ENCODE measurements at regions not wholly inside any gene's neighbourhood (a gene's known extent, or its start where the extent isn't known, plus 50 kb on each side); places are given as distances from the start of the nearest gene placed in this dataset.
A peak's percentile ranks its signal among the peaks of the same experiment; 100 is the strongest.

DNA sequence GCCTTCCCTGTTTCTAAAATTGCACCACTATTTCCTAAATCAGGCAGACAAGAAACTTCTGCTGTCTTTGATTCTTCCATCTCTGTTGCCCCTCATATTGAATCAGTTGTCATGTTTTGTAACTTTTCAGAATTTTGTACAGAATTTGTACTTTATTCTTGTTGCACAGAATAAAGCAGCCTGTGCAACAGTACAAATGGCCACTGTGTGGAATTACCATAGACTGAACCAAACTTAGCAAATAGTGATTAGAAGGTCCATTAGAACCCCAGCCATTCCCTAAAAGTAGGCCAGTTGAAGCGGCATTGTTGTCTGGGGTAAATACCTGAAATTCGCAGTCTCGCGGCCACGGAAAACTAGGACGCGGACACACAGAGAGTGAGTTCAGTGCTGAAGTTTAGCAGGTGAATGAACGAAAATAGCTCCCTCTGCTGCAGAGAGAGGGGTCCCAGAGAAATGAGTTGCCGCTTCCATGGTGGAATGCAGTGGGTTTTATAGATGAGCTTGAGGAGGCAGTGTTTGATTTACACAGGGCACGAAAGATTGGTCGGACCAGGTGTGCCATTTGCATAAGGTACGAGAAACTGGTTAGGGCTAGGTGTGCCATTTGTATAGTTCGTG is 71.8 kb downstream of the C4orf33 start:
- Histone ChIP-seq H3K36me3 (ENCODE audit: control insufficient read depth, low read depth, low read length) (no peaks in the 10 kb centered on the region), H3K4me1 (ENCODE audit: control insufficient read depth, low read depth, low read length) (peaks cover 4% of the 10 kb centered on the region), H3K4me3 (ENCODE audit: low read length) (peak overlapping the region; percentile 28), H3K27me3 (ENCODE audit: control insufficient read depth, insufficient read depth, low read length) (no peaks in the 10 kb centered on the region), H3K27ac (ENCODE audit: low read length) (no peak overlapping the region), H3K9me3 (ENCODE audit: control insufficient read depth, low read depth, low read length) (no peaks in the 10 kb centered on the region), H3K9ac (ENCODE audit: low read length) (no peak overlapping the region)

DNA sequence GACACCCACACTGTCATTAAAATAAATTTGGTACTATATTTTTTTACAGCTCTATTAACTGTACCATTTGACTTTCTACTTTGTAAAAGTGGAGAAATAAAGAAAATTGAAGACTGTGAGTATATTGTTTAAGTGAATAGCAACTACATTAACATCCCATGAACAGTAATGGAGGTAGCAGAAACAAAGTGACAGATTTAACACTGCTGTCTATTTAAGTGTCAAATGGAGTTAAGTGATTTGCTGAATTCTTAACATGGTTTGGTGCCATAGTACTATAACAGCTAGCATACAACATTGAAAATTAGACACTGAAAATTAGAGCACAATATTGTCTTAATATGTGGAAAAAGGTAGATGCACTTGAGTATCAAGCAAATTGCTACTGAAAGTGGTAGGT is 76.2 kb downstream of the C4orf33 start:
- H3K4me1 ChIP-seq (ENCODE audit: control insufficient read depth, low read depth, low read length), result no peaks in the 10 kb centered on the region
- H3K36me3 ChIP-seq (ENCODE audit: control insufficient read depth, low read depth, low read length), result no peaks in the 10 kb centered on the region
- no peak overlapping the region for H3K4me3 ChIP-seq (ENCODE audit: low read length)
- no peaks in the 10 kb centered on the region for H3K9me3 ChIP-seq (ENCODE audit: control insufficient read depth, low read depth, low read length)
- no peak overlapping the region for H3K9ac ChIP-seq (ENCODE audit: low read length)
- H3K27ac ChIP-seq (ENCODE audit: low read length), result no peak overlapping the region
- no peaks in the 10 kb centered on the region for H3K27me3 ChIP-seq (ENCODE audit: control insufficient read depth, insufficient read depth, low read length)

DNA sequence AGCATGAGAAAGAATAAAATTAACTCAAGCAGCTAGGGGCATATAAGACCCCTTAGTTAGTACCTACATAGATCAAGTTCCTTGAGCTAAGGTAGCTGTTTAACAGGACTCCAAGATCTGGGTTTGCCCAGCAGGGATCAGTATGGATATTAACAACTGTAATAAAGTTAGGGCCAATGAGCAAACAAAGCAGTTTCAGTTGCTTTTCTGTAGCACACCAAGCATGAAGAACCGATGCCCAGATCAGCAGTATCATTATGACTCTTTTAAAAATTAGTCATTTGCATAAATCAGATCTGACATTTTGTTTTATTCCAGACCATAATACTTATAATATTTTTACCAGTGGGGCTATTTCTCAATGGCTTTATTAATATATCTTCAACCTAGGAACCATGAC is 80.9 kb downstream of the C4orf33 start:
- H3K27ac ChIP-seq (ENCODE audit: low read length), result no peak overlapping the region
- H3K4me3 ChIP-seq (ENCODE audit: low read length), result no peak overlapping the region
- no peaks in the 10 kb centered on the region for H3K9me3 ChIP-seq (ENCODE audit: control insufficient read depth, low read depth, low read length)
- H3K27me3 ChIP-seq (ENCODE audit: control insufficient read depth, insufficient read depth, low read length), result no peaks in the 10 kb centered on the region
- no peak overlapping the region for H3K9ac ChIP-seq (ENCODE audit: low read length)
- H3K36me3 ChIP-seq (ENCODE audit: control insufficient read depth, low read depth, low read length), result no peaks in the 10 kb centered on the region
- H3K4me1 ChIP-seq (ENCODE audit: control insufficient read depth, low read depth, low read length), result no peaks in the 10 kb centered on the region

DNA sequence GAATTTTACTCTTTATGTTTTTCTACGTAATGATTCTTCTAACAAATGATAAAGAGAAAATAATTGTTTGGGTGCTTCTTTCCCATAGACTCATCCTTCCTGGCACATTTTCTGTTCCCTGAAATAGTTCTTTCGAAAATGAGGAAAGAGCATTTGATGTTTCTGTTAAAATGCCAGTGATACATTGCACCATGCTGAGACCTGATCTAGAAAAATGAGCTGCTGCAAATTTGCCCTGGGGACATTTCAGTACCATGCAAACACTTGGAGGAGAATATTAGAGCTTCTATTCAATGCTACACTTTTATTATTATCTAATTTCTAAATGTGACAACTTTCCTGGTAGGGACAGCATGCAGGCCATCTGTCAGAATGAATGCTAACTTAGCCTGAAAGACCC is 83.3 kb downstream of the C4orf33 start:
- H3K27me3 ChIP-seq (ENCODE audit: control insufficient read depth, insufficient read depth, low read length), result no peaks in the 10 kb centered on the region
- H3K27ac ChIP-seq (ENCODE audit: low read length), result no peak overlapping the region
- no peak overlapping the region for H3K4me3 ChIP-seq (ENCODE audit: low read length)
- H3K4me1 ChIP-seq (ENCODE audit: control insufficient read depth, low read depth, low read length), result no peaks in the 10 kb centered on the region
- H3K9me3 ChIP-seq (ENCODE audit: control insufficient read depth, low read depth, low read length), result no peaks in the 10 kb centered on the region
- no peaks in the 10 kb centered on the region for H3K36me3 ChIP-seq (ENCODE audit: control insufficient read depth, low read depth, low read length)
- H3K9ac ChIP-seq (ENCODE audit: low read length), result no peak overlapping the region

DNA sequence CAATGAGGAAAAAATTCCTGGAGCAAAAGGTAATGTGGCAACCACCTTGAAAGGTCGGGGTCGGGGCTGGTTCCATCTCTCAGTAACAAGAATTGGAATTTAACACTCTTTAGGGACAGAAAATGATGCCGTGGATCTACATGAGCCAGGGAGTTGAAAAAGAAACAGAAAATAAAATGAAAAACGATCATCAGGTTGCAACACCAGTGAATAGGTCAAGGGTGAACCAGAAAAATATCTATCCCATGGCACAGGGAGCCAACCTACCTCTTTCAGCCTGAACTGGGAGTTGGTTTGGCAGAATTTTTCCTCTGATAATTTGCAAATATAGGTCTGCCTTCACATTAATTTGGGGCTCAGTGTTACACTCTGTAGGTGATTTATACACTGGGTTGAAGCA is 93.7 kb downstream of the C4orf33 start:
- Histone ChIP-seq H3K27me3 (ENCODE audit: control insufficient read depth, insufficient read depth, low read length) (no peaks in the 10 kb centered on the region), H3K4me1 (ENCODE audit: control insufficient read depth, low read depth, low read length) (no peaks in the 10 kb centered on the region), H3K9me3 (ENCODE audit: control insufficient read depth, low read depth, low read length) (no peaks in the 10 kb centered on the region), H3K36me3 (ENCODE audit: control insufficient read depth, low read depth, low read length) (no peaks in the 10 kb centered on the region), H3K27ac (ENCODE audit: low read length) (no peak overlapping the region), H3K9ac (ENCODE audit: low read length) (no peak overlapping the region), H3K4me3 (ENCODE audit: low read length) (no peak overlapping the region)

DNA sequence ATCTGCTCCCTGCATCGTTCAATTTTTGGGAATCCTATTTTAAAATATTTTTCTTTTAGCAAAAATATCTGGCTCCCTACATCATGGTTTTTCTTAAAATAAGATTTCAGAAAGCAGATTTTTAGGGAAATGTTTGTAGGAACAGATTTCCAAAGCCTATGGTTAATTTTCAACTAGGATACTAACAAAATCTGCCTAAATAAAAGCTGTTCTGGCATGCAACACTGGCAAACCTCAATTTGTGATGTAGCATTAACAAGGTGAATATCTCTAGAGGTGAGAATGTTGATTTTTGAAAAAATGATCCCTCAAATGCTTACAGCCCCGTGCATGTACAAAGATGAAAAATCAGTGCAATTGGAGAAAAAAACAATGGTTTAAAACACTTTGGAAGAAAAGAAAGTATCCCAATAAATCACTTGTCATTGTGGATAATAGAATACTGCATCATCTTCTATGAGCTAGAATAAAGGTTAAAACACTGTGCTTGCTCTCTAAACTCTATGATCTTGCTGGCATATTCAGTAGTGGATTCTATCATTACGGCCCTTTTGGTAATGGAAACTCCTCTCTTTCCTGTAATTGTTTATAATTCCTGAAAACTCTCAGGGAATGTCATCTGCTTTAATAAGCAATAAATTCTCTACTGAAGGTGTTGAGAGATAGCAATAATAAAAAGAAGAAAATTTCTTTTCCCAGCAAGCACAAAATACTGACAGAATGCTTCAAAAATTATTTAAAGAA is 97.6 kb downstream of the C4orf33 start:
- no peaks in the 10 kb centered on the region for H3K4me1 ChIP-seq (ENCODE audit: control insufficient read depth, low read depth, low read length)
- H3K27me3 ChIP-seq (ENCODE audit: control insufficient read depth, insufficient read depth, low read length), result no peaks in the 10 kb centered on the region
- H3K9me3 ChIP-seq (ENCODE audit: control insufficient read depth, low read depth, low read length), result no peaks in the 10 kb centered on the region
- H3K9ac ChIP-seq (ENCODE audit: low read length), result no peak overlapping the region
- no peaks in the 10 kb centered on the region for H3K36me3 ChIP-seq (ENCODE audit: control insufficient read depth, low read depth, low read length)
- no peak overlapping the region for H3K4me3 ChIP-seq (ENCODE audit: low read length)
- H3K27ac ChIP-seq (ENCODE audit: low read length), result no peak overlapping the region

DNA sequence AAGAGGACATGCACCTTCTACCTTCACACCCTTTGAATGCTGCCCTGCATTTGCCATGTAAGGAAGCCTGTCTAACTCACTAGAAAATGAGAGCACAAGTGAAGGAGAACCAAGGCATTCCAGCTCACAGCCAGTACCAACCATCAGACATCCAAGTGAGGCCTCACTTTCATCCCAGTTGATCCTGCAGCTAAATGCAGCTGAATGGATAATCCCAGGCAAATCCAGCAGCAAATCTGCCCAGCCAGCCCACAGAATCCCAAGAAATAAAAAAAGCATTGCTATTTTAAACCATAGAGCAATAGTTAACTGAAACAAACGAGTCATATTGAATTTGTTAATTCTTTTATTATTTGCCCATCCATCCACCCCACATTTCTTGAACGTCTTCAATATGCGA is 112.5 kb downstream of the C4orf33 start:
- Histone ChIP-seq H3K4me1 (ENCODE audit: control insufficient read depth, low read depth, low read length) (peaks cover 8% of the 10 kb centered on the region), H3K9ac (ENCODE audit: low read length) (no peak overlapping the region), H3K36me3 (ENCODE audit: control insufficient read depth, low read depth, low read length) (no peaks in the 10 kb centered on the region), H3K4me3 (ENCODE audit: low read length) (no peak overlapping the region), H3K9me3 (ENCODE audit: control insufficient read depth, low read depth, low read length) (no peaks in the 10 kb centered on the region), H3K27me3 (ENCODE audit: control insufficient read depth, insufficient read depth, low read length) (no peaks in the 10 kb centered on the region), H3K27ac (ENCODE audit: low read length) (no peak overlapping the region)

DNA sequence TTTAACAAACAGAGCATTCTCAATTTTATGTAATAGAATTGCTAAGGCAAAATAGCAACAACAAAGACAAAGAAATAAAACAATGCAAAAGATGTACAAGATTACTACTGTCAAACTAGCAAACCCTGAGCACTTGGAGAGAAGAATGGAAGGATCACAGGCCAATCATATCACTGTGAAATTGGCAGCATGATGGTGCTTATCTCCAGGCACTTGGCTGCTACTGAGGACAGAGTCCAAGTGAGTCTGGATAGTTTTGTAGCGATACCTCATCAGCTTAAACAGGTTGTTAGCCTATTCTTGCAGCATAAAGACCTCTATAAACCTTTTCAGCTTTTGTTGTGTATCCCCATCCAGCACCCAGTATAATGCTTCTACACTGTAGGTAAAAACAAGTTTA is 117.7 kb downstream of the C4orf33 start:
- no peaks in the 10 kb centered on the region for H3K4me1 ChIP-seq (ENCODE audit: control insufficient read depth, low read depth, low read length)
- H3K27me3 ChIP-seq (ENCODE audit: control insufficient read depth, insufficient read depth, low read length), result no peaks in the 10 kb centered on the region
- H3K4me3 ChIP-seq (ENCODE audit: low read length), result no peak overlapping the region
- no peak overlapping the region for H3K27ac ChIP-seq (ENCODE audit: low read length)
- H3K9me3 ChIP-seq (ENCODE audit: control insufficient read depth, low read depth, low read length), result no peaks in the 10 kb centered on the region
- H3K9ac ChIP-seq (ENCODE audit: low read length), result no peak overlapping the region
- H3K36me3 ChIP-seq (ENCODE audit: control insufficient read depth, low read depth, low read length), result no peaks in the 10 kb centered on the region

DNA sequence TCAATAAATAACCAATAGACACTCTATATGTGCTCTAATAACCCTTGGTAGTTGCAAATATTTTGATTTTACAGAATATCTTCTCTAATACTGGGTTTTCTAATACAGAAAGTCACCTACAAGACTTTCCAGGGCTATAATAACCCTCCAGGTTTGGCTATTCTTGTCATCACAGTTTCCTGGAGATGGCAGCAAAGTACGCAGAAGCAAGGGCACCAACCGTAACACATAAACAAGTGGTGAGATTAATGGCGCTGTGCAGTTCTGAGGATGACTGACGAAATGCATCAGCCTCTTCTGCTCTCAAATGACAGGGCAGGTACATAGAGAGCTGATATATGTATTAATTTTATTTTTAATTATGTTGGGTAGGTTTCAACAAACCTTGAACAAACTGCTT is 122.4 kb downstream of the C4orf33 start:
- Histone ChIP-seq H3K4me1 (ENCODE audit: control insufficient read depth, low read depth, low read length) (no peaks in the 10 kb centered on the region), H3K27me3 (ENCODE audit: control insufficient read depth, insufficient read depth, low read length) (no peaks in the 10 kb centered on the region), H3K27ac (ENCODE audit: low read length) (no peak overlapping the region), H3K9me3 (ENCODE audit: control insufficient read depth, low read depth, low read length) (no peaks in the 10 kb centered on the region), H3K4me3 (ENCODE audit: low read length) (no peak overlapping the region), H3K9ac (ENCODE audit: low read length) (no peak overlapping the region), H3K36me3 (ENCODE audit: control insufficient read depth, low read depth, low read length) (no peaks in the 10 kb centered on the region)

DNA sequence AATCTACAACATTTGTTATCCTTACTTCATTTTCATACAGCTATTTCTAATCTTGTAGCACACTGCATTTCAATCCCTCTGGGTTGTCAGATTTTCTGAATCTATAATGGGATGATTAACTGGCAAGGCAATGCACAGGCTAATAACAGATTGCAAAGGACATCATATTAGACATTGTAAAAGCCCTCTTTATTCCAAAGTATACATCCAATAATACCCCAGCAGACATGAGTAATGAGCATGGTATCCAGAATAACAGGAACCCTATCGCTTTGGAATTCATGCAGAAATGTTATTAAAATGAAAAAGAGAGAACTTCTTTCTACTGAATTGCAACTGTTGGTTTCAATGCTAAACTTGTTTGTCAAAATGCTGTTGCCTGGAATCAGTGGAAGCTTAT is 122.9 kb downstream of the C4orf33 start:
- no peaks in the 10 kb centered on the region for H3K36me3 ChIP-seq (ENCODE audit: control insufficient read depth, low read depth, low read length)
- H3K27me3 ChIP-seq (ENCODE audit: control insufficient read depth, insufficient read depth, low read length), result no peaks in the 10 kb centered on the region
- H3K4me3 ChIP-seq (ENCODE audit: low read length), result no peak overlapping the region
- no peak overlapping the region for H3K27ac ChIP-seq (ENCODE audit: low read length)
- peaks cover 1% of the 10 kb centered on the region for H3K4me1 ChIP-seq (ENCODE audit: control insufficient read depth, low read depth, low read length)
- no peak overlapping the region for H3K9ac ChIP-seq (ENCODE audit: low read length)
- no peaks in the 10 kb centered on the region for H3K9me3 ChIP-seq (ENCODE audit: control insufficient read depth, low read depth, low read length)

DNA sequence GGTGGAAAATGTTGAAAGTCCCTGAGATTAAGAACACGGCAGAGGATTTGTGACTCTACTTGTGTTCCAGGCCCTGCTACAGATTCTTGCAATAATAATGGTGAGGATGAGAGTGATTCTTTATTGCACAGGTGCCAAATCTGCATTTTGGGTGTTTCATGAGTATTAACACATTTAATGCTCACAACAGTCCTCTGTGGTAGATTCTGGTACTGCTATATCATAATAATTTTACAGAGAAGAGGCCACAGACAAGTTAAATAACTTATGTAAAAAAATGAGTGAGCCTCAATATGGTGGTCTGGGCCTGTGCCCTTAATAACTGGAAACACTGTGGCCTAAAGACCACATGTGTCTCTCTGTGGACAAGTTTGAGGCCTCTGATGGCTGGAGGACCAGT is 124.3 kb downstream of the C4orf33 start:
- H3K27me3 ChIP-seq (ENCODE audit: control insufficient read depth, insufficient read depth, low read length), result no peaks in the 10 kb centered on the region
- H3K9me3 ChIP-seq (ENCODE audit: control insufficient read depth, low read depth, low read length), result no peaks in the 10 kb centered on the region
- H3K36me3 ChIP-seq (ENCODE audit: control insufficient read depth, low read depth, low read length), result no peaks in the 10 kb centered on the region
- no peak overlapping the region for H3K27ac ChIP-seq (ENCODE audit: low read length)
- no peak overlapping the region for H3K4me3 ChIP-seq (ENCODE audit: low read length)
- H3K9ac ChIP-seq (ENCODE audit: low read length), result no peak overlapping the region
- H3K4me1 ChIP-seq (ENCODE audit: control insufficient read depth, low read depth, low read length), result peaks cover 4% of the 10 kb centered on the region

DNA sequence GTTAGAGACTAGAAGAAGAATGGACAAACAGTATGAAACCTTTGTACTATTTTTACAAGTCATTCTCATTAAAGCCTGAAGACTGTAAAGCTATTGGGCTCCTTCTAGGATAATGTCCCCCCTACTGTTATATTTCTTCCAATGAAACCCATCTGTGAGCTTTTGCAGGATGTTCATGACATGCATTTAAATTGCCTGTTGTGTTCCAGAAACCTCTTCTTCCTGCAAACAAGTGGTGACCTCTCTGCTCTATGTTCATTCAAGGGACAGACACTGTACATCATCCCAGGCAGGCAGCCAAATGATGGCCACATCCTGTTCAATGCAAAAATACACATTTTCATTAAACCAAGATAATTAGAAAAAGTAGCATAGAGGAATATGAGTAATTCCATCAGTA is 128.0 kb downstream of the C4orf33 start:
- H3K27me3 ChIP-seq (ENCODE audit: control insufficient read depth, insufficient read depth, low read length), result no peaks in the 10 kb centered on the region
- H3K9ac ChIP-seq (ENCODE audit: low read length), result no peak overlapping the region
- peaks cover 4% of the 10 kb centered on the region for H3K4me1 ChIP-seq (ENCODE audit: control insufficient read depth, low read depth, low read length)
- H3K4me3 ChIP-seq (ENCODE audit: low read length), result no peak overlapping the region
- no peaks in the 10 kb centered on the region for H3K36me3 ChIP-seq (ENCODE audit: control insufficient read depth, low read depth, low read length)
- no peaks in the 10 kb centered on the region for H3K9me3 ChIP-seq (ENCODE audit: control insufficient read depth, low read depth, low read length)
- no peak overlapping the region for H3K27ac ChIP-seq (ENCODE audit: low read length)

All from iPS-18a (cell line).